GM18858 (cell line): ENCODE measurements at regions not wholly inside any gene's neighbourhood (a gene's known extent, or its start where the extent isn't known, plus 50 kb on each side); places are given as distances from the start of the nearest gene placed in this dataset.
"Not testable (repeated sequence)": the region's sequence is repeated elsewhere in the genome, so short reads cannot be mapped to it uniquely, and the experiment has no call there.

ENCODE experiments used
- ATAC-seq: cut with Tn5 transposase; IDR thresholded peaks from one replicate; pipeline ENCODE4 v1.9.1; 2021; ENCODE audit not compliant: unreplicated experiment

DNA sequence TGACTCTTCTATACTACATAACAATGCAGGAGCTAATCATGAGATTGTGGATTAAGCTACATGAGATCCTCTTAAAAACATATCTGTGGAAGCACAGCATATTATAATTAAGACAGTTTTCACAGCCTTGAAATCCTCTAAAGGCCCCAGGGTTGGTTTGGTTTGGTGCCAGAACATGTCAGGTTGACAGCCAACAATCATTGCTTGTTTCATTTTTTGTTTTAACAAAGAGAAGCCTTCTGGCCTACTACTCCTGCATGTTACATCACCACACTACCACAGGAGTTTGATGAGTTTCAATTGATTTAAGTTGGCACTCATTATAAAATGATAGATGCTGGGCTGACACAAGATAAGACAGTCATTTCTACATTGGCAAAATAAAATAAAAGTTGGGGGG lies 255.9 kb upstream of the ERBB4 start:
- ATAC-seq, result no peak

DNA sequence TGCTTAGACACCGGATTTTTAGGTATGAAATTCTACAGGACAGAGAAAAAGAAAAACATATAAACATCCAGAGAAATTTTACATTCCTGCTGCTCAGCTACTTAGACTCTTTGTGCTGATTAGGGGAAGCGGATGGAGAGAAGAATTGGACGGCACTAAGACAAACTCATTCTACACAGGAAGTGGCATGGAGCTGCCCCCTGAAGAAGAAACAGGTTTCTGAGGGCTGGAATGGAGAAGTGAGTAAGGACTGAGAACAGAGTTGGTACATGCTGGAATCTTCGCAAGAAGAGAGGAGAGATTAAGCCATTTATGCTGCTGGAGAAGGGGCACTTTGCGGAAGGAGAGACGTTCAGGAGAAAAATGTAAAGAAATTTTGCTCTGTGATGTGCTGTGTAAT lies 253.0 kb upstream of the ERBB4 start:
- ATAC-seq, result no peak

DNA sequence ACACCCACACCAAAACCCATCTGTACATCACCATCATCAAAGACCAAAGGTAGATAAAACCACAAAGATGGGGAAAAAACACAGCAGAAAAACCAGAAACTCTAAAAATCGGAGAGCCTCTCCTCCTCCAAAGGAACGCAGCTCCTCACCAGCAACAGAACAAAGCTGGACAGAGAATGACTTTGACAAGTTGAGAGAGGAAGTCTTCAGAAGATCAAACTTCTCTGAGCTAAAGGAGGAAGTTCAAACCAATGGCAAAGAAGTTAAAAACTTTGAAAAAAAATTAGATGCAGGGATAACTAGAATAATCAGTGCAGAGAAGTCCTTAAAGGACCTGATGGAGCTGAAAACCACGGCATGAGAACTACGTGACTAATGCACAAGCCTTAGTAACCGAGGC lies 247.5 kb upstream of the ERBB4 start:
- ATAC-seq, result not testable (repeated sequence)

DNA sequence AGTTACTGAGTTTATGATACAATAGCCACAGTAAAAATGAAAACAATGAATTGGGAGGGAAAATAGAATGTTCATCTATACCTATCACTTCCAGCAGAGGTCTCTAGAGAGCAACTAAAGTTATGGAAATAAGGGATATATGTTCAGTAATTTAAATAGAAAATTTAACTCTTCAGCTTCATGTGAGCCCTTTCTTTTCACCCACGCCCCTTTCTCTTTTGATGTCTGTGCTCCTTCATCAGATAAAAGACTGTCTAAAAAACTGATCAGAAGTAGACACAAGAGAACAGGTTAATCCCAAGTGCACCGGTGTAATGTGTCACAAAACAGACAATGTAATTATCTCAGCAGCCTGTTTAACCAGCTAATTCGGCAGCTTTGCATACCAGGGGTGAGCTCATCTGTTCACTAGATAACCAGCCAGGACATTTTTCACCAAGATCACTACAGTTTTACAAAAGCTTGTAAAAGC lies 238.5 kb upstream of the ERBB4 start:
- ATAC-seq, result peak; percentile 67

DNA sequence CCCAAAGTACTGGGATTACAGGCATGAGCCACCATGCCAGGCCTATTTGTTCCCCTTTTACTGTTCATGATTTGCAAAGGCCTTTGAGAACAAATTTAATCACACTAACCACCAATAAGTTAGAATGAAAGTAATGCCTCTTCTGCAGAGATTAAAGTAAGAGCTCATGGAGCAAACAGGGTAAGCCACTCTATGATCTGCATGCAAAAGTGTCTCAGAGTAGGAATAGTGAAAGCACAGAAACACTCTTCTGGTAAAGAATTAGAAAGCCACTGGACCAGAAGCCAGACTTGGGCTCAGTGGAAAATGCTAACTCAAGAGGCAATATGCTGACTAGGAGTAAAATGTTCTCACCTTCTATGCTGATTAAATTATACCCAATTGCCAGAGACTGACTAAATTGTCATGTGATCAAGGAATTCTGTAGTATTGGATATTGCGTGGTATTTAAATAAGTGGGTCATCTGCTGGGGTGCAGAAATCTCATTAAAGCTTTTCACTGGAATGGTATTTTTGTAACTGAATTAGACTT lies 235.3 kb upstream of the ERBB4 start:
- ATAC-seq, result no peak

DNA sequence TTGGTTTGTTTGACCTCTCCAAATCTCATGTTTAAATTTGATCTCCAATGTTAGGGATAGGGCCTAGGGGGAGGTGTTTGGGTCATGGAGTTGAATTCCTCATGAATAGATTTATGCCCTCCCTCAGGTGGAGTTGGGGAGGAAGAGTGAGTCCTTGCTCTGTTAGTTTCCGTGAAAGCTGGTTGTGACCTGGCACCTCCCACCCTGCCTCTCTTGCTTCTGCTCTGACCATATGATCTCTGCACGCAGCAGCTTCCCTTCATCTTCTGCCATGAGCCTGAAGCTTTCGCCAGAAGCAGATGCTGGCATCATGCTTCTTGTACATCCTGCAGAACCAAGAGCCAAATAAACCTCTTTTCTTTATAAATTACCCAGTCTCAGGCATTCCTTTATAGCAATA lies 231.6 kb upstream of the ERBB4 start:
- no peak for ATAC-seq

DNA sequence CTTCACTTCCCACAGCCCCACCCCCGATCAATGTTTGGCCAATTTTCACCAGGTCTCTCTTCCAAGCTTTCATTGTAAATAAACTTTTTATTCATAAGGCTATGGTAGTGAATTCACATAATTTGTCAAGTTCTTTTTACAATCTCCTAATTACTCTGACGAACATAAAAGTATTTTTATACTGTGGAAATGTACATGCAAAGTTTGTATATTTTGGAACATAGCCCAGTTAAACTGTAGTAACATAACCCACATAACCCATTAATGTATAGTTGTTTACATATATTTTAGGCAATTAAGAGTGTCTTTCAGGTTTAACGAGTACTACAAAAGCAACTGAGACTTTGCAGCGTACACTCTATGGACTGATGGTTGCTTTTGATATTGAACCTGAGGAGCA lies 228.3 kb upstream of the ERBB4 start:
- ATAC-seq, result no peak

DNA sequence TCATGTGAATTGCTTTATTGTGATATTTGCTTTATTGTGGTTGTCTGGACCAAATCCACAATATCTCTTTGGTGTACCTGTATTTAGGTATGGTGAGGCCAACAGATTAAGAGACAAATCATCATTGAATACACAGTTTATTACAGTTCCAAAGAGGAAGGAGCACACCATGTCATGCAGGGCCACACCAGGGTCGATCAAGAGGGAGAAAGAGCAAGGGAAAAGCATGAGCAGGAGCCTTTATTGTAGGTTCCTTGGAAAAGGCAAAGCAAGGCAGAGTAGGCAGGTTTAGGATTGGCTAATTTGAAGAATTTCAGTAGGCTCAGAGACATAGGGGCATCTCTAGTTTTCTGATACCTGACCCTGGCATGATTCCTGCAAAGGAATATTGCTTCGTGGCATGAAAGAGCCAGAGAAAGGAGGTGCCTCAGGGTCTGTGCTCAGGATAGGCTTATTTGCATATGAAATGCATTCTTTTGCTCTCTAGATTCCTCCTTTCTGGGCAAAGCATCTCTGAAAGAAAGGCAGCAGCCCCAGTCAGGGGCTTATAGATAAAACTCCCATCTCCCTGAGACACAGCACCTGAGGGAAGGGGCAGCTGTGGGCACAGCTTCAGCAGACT lies 214.2 kb upstream of the ERBB4 start:
- no peak for ATAC-seq

DNA sequence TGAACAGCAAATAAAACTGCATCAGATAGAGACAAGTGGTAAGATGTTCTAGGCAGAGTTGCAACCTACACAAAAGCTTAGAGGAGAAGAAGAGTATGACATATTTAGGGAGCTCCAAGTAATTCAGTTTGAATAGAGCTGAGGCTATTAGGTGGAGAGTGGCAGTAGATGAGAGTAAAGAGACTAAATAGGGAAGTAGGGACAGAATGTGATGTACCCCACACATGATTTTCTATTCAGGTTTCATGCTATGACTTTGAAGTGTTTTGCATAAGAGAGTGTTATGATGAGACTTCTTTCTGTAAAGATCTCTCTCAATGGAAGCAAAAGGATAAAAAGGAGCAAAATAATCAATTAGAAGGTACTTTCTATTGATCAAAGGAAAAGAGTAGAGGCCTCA lies 206.8 kb upstream of the ERBB4 start:
- ATAC-seq, result peak; percentile 96

DNA sequence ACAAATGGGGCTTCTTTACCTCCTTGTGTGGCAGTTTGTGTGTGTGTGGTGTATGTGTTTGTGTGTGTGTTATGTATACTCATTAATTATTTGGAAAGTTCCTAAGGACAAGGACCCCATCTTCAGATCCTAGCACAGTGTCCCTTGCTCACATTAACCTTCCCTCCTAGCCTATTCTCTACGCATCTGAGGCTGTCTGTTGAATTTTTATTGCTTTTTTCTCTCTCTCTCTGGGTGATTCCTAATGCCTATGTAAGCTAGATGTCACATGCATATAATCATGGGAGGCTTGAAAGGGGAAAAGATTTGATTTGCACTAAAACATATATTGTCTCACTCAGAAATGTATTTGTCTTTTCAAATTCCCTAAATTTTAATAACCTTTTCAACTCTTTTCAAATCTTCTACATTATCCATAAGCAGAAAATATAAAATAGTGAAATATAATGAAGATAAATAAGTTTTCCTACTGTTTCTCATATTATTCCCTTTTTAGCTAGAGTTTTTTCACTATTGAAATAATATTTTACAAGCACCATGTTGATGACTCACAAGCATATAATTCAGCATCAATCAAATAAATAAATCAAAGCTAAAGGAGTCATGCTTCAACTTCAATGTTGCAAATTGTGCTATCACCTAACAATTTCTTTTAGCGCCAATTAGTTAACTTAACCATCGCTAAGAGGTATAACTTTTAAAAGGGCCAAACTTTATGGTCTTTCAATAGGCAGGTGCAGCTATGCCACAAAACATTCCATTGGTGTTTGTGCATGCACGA lies 199.0 kb upstream of the ERBB4 start:
- no peak for ATAC-seq

DNA sequence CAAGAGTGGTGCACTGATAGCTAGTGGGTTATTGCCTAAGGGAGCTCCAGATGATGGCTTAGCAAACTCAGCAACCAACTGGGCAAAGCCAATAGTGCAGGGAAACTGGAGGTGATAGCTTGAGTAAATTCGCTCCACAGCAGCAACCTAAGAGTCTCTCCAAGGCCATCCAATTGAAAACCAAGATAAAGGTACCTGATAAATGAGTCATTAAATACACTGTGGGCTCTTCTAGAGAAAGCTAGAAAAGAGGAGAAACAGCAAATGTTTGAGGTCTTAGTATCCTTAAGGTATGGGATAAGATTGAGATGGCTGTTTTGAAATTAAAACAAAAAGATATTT lies 197.8 kb upstream of the ERBB4 start:
- ATAC-seq, result no peak

DNA sequence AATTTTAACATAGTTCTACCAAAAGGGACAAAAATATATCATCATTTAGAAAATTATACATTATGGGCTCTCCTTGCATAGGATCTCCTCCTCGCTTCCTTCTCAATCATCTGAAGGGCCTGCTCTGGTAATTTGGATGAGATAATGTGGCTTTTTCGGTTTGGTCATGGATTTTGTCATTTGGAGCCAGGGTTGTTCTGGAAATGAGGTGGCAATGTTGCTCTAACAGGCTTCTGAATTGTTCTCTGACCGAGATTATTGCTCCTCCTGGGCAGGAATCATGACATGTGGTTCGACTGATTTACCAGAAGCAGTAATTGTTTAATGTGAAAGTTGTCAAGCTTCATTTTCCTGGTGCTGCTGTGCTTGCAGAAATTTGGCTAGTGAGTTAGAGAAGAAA lies 194.7 kb upstream of the ERBB4 start:
- no peak for ATAC-seq

DNA sequence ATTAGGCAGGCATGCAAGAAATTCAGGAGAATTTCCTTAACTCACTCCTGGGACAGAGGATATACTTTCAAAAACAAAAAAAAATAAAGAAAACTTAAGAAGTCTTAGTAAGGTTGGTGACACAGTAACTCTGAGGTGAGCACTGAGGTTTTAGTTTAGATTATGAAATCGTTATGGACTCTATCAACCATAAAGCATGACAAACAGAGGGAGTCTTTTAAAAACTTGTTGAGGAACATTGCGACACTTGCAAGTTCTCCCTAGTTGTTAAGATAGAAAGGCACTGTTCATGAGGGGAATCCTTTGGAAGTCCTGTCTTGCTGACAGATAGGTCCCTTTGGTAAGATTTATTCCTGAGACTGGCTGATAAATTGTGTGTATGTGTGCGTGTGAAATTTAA lies 194.3 kb upstream of the ERBB4 start:
- no peak for ATAC-seq

DNA sequence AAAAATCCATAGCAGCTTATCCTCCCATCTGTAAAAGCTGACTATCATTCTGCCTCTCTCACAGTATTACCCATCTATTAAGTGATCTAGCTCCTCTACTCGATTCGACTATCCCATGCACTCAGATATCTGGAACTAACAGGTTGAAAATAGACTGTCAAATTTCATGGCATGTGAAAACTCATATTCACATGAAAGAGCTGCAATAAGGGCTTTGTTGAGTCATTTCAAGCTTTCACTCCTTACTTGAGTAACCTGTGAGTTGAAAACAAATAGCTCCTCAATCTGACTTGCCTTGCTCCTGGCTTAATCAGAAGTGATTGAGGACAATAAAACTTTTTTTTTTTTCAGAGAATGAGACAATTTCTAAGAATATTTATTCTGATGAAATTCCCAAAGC lies 192.4 kb upstream of the ERBB4 start:
- peak; percentile 84 for ATAC-seq

DNA sequence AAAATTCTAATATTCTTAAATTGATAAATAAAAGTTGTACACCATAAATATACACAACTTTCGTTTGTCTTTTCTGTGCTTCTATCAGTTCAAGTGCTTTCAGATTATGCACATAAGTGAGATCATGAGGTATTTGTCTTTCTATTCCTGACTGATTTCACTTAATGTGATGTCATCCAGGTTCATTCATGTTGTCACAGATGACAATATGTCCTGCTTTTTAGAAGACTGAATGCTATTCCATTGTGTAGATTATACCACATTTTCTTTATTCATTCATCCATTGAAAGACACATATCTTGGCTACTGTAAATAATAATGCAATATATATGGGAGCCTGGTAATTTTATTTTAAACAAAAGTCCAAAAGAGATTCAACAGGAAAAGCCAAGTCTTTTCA lies 190.1 kb upstream of the ERBB4 start:
- no peak for ATAC-seq

DNA sequence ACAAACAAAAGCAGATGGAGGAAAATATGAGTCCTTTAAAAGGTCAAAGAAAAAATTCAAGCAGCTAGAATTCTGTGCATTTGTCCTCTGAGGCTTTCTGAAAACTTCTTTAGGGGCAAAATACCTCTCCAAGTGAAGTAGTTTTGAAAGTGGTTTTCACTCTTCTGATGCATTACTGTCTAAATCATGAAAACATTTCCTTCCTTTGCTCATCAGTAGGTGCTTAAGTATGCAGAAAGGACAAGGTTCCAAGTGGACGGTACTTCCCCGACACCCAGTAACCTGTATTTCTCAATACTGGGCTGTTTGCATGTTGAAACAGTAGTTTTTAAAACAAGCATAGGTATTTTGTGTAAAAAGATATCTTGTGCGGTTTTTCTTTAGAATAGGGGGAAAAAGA lies 189.1 kb upstream of the ERBB4 start:
- peak; percentile 52 for ATAC-seq

DNA sequence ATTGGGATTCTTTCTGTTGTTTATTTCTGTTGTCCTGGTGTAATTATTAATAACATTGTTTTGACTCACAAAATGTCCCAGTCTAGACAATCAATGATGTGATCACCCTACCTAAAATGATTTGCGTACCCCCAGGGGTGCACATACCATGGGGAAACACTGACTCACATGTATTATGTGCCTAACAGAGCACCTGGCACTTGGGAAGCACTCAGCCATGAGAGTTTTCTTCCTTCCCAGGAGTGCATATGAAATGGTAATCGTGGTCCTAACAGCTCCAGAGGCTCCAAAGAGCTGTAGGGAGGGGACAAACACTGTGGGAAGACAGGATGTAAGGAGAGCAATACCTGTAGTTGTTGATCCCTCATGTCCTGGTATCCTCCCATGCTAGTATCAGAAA lies 187.8 kb upstream of the ERBB4 start:
- ATAC-seq, result no peak

DNA sequence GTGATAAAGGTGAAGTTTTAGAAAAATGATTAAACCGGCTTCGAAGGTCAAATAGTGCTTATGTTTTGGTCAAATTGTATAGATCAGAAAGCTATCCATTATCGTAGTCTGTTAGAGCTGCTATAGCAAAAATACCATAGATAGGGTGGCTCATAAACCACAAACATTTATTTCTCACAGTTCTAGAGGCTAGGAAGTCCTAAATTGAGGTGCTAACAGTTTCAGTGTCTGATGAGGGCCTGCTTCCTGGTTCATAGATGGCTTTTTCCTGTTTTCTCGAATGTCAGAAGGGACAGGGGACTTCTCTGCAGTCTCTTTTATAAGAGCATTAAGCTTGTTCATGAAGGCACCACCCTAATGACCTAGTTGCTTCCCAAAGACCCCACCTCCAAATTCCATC lies 186.6 kb upstream of the ERBB4 start:
- no peak for ATAC-seq

DNA sequence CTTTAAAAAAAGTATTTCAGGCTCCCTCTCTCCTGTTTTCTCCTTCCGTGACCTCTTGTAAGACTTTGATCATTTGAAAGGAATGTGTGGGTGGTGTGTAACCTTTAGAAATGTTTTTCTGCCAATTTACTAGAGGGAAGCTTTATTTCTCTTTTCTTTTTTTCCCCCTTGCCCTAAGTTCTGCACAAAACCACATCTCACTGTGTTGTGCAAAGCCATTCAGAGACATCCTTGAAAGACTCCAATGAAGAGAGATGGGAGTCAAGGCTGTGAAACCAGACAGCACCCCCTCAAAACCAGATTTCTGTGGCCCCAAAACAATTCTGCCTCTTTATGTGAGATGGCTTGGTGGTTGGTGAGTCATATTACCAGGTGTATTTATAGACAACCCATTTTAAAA lies 184.6 kb upstream of the ERBB4 start:
- no peak for ATAC-seq

DNA sequence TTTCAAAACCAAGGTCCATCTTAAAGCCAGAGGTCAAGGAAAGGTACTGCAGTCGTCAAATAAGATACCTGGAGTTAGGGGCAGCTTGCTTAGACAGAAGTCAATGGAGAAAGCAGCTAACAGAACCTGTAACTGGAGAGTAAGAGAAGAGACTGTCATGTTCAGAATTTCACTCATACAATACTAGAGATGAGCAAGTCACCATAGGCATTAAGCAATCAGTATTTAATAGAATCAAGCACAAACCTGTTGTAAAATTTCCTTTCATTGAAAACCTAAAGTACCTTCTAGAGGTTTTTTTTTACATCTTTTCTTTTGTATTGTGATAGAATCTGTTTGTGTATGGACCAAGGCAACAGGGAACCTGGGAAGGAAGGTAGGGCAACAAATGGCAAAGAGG lies 183.4 kb upstream of the ERBB4 start:
- no peak for ATAC-seq

DNA sequence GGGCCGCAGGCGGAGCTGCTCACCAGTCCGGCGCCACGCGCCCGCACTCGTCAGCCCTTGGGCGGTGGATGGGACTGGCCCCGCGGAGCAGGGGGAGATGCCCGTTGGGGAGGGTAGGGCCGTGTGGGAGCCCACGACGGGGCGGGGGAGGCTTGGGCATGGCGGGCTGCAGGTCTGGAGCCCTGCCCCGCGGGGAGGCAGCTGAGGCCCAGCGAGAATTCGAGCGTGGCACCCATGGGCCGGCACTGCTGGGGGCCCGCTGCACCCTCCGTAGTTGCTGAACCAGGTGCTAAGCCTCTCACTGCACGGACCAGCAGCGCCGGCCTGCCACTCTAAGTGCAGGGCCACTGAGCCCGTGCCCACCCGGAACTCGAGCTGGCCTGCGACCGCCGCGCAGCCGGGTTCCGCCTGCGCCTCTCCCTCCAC lies 182.4 kb upstream of the ERBB4 start:
- ATAC-seq, result no peak

DNA sequence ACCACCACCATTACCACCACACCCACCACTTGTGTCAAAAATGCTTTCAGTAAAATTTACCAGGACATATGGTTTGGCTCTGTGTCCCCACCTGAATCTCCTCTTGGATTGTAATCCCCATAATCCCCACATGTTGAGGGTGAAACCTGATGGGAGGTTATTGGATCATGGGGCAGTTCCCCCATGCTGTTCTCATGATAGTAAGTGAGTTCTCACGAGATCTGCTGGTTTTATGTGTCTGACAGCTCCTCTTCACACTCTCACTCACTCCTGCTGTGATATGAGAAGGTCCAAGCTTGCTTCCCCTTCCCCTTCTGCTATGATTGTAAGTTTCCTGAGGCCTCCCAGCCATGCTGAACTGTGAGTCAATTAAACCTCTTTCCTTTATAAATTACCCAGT lies 176.8 kb upstream of the ERBB4 start:
- ATAC-seq, result not testable (repeated sequence)

DNA sequence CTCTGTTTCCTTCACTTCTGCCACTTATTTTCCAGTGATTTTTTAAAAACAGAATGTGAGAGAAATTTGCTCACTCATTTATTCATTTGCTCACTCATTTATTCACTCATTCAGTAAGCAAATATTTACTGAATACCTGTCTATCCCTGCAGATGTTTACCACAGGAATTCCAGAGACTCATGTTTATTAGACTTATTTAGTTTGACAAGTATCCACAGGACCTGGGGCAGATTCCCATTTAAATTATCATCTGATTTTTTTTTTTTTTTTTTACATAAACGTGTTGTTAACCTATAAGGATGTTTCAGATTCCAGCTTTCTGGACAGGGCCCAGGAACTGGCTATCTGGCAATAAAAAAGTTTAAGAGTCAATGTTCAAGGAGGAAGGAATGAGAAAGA lies 175.1 kb upstream of the ERBB4 start:
- ATAC-seq, result no peak
